Chondrocyte (in vitro differentiated cells): ENCODE measurements at regions not wholly inside any gene's neighbourhood (a gene's known extent, or its start where the extent isn't known, plus 50 kb on each side); places are given as distances from the start of the nearest gene placed in this dataset.
"Not testable (repeated sequence)": the region's sequence is repeated elsewhere in the genome, so short reads cannot be mapped to it uniquely, and the experiment has no call there.

Source experiments
- DNase-seq: peaks from one replicate; pipeline ENCODE4 v3.0.0; 2021; ENCODE audit warnings: mixed read lengths, low spot score
- H3K27ac Mint-ChIP-seq: one replicate; pipeline ENCODE4 v1.8.0; 2021; ENCODE audit warnings: mild to moderate bottlenecking, moderate library complexity, mixed read lengths; ENCODE audit not compliant: unreplicated experiment
- H3K27me3 Mint-ChIP-seq: 2 replicates; pipeline ENCODE4 v1.8.0; 2021; ENCODE audit warnings: low read depth, mixed read lengths
- H3K36me3 Mint-ChIP-seq: 2 replicates; pipeline ENCODE4 v1.8.0; 2021; ENCODE audit warnings: low read depth, mixed read lengths
- H3K4me1 Mint-ChIP-seq: 2 replicates; pipeline ENCODE4 v1.8.0; 2021; ENCODE audit warnings: low read depth, mild to moderate bottlenecking, mixed read lengths
- H3K4me3 Mint-ChIP-seq: one replicate; pipeline ENCODE4 v1.8.0; 2021; ENCODE audit warnings: mild to moderate bottlenecking, moderate library complexity, mixed read lengths; ENCODE audit not compliant: unreplicated experiment
- H3K9me3 Mint-ChIP-seq: 2 replicates; pipeline ENCODE4 v1.8.0; 2021; ENCODE audit warnings: low read depth, mixed read lengths
- TF ChIP-seq, protein P1 (sequence below): fragments of 200-600 bp; sonication (generic); IDR thresholded peaks from 2 replicates; pipeline ENCODE4 v1.5.0; 2021; ENCODE audit warnings: antibody characterized with exemption, mild to moderate bottlenecking, moderate library complexity

DNA sequence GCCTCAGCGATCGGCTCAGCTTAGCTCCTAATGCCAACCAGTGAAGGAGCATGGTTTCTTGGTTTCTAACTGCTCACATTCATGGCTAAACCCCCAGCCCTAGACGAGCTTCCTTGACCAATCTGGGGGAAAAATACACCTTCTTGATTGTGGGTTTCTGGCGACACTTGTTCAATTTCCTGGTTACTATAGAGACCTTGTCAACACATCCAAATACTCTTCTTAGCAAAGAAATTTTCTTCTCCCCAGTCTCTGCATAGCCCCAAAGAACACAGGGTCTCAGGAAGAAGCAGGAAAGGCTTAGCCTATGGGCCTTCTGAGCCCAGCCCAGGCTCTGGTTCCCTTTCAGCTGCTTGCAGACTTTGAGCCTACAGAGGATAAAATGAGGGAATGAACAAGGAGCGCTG, 88.5 kb upstream of the SYT13 start:
- no peaks in the 10 kb centered on the region for H3K36me3 Mint-ChIP-seq
- DNase-seq = no peak
- no peak overlapping the region for H3K27ac Mint-ChIP-seq
- H3K4me1 Mint-ChIP-seq = no peaks in the 10 kb centered on the region
- TF ChIP-seq, protein P1, sequence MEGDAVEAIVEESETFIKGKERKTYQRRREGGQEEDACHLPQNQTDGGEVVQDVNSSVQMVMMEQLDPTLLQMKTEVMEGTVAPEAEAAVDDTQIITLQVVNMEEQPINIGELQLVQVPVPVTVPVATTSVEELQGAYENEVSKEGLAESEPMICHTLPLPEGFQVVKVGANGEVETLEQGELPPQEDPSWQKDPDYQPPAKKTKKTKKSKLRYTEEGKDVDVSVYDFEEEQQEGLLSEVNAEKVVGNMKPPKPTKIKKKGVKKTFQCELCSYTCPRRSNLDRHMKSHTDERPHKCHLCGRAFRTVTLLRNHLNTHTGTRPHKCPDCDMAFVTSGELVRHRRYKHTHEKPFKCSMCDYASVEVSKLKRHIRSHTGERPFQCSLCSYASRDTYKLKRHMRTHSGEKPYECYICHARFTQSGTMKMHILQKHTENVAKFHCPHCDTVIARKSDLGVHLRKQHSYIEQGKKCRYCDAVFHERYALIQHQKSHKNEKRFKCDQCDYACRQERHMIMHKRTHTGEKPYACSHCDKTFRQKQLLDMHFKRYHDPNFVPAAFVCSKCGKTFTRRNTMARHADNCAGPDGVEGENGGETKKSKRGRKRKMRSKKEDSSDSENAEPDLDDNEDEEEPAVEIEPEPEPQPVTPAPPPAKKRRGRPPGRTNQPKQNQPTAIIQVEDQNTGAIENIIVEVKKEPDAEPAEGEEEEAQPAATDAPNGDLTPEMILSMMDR = no peak
- H3K9me3 Mint-ChIP-seq = no peaks in the 10 kb centered on the region
- peaks cover 57% of the 10 kb centered on the region for H3K27me3 Mint-ChIP-seq
- H3K4me3 Mint-ChIP-seq = no peak overlapping the region

DNA sequence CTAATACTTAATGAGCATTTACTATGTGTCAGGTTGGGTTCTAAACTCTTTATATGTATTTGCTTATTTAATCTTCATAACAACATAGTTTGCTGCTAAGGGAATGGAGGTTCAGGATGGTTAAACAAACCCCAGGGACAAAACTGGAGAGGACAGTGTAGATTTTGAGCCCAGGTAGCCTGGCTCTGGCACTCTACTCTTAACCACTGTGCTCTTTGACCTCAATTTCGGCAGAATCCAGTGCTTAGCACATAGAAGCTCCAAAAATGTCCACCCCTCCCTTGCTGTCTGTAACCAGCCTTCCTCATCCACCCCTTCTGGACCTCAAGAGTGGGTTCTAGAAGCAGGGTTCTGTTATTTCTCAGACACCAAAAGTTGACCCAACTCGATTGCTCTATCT, 88.0 kb upstream of the SYT13 start:
- DNase-seq = no peak
- H3K27me3 Mint-ChIP-seq = peaks cover 59% of the 10 kb centered on the region
- H3K4me1 Mint-ChIP-seq = no peaks in the 10 kb centered on the region
- TF ChIP-seq, protein P1 = no peak
- H3K9me3 Mint-ChIP-seq = no peaks in the 10 kb centered on the region
- no peak overlapping the region for H3K4me3 Mint-ChIP-seq
- H3K27ac Mint-ChIP-seq = no peak overlapping the region
- H3K36me3 Mint-ChIP-seq = no peaks in the 10 kb centered on the region

DNA sequence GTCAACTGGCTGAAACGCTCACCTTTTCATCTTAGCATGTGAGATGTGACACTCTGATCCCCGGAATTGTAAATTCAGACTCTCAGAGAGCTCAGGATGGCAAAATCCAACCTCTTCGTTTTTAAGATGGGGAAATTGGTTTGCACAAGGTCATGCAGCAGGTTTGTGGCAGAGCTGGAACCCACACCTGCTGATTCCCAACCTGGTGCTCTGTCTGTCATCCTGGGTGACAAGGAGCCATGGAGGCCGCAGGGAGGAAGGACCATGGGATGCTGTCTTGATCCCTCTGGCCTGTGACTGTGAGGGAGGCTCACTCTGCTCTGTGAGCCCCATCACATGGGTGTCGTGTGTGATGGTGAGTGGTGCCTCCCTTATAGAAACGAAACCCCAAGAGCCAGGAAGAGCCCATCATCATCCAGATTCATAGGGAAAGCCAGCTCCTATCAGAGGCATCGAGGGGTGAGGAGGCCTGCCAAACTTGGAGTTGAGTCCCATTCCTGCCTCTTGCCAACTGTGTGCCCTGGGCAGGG, 87.4 kb upstream of the SYT13 start:
- DNase-seq = peak; percentile 15
- no peak overlapping the region for H3K4me3 Mint-ChIP-seq
- H3K27ac Mint-ChIP-seq = no peak overlapping the region
- H3K27me3 Mint-ChIP-seq = peaks cover 60% of the 10 kb centered on the region
- H3K36me3 Mint-ChIP-seq = no peaks in the 10 kb centered on the region
- no peaks in the 10 kb centered on the region for H3K4me1 Mint-ChIP-seq
- no peaks in the 10 kb centered on the region for H3K9me3 Mint-ChIP-seq
- TF ChIP-seq, protein P1 = no peak

DNA sequence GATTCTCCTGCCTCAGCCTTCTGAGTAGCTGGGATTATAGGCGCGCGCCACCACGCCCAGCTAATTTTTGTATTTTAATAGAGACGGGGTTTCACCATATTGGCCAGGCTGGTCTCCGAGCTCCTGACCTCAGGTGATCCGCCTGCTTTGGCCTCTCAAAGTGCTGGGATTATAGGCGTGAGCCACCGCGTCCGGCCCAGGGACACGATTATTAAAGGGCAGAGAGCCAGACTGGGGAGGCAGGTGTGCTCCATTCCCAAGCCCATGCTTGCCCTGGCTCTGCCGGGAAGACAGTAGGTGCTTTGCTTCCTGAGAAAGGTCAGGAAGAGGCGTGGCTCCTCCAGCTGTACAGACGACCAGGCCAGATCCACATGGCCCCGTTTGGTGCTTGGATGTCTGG, 86.3 kb upstream of the SYT13 start:
- H3K4me3 Mint-ChIP-seq, DNase-seq, H3K36me3 Mint-ChIP-seq, H3K4me1 Mint-ChIP-seq, H3K9me3 Mint-ChIP-seq, H3K27ac Mint-ChIP-seq: not testable (repeated sequence)
- peaks cover 70% of the 10 kb centered on the region for H3K27me3 Mint-ChIP-seq

DNA sequence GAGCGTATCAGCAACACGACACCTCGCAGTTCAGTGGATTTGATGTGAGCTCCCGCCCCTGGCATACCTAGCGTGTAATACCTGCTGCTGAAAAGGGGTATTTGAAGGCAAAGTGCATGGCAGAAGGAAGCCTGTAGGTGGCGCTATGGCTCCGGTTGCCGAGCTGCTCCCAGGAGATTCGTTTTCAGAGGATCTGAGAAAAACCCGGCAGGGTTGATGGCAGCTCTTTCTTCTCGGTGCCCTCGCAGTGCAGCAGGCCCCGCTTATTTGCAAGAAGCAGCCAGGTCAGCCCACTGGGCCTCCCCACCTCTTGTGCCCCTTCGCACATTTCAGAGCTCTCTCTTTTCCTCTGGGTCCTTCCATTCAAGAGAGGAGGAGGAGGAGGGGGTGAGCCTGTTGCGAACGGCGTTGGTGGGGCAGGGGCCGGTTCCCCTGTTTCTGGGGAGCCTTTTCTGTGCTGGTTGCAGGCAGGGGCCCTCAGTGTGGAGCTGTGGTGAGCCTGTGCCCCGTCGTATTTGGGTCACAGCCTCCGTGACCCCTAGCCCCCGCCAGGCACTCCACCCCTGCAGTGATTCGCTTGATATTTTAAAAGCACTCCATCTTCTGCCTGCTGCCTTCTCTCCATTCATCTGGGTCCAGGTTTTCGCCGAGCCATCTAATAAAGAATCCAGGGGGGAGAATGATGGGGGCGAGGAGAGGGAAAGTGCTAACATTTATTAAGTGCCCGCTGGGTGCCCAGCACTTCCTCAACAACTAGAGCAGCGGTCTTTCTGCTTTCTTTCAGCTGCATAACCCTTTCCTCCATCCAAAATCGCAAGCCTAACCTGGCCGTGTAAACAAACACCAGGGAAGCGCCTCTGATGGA, 85.3 kb upstream of the SYT13 start:
- H3K4me3 Mint-ChIP-seq = no peak overlapping the region
- peaks cover 68% of the 10 kb centered on the region for H3K27me3 Mint-ChIP-seq
- no peaks in the 10 kb centered on the region for H3K36me3 Mint-ChIP-seq
- TF ChIP-seq, protein P1 = peak; percentile 96
- DNase-seq = no peak
- no peaks in the 10 kb centered on the region for H3K9me3 Mint-ChIP-seq
- no peak overlapping the region for H3K27ac Mint-ChIP-seq
- no peaks in the 10 kb centered on the region for H3K4me1 Mint-ChIP-seq
